ENCODE measurements at regions not wholly inside any gene's neighbourhood (a gene's known extent, or its start where the extent isn't known, plus 50 kb on each side); places are given as distances from the start of the nearest gene placed in this dataset.

- no peak for TF ChIP-seq CHD2 (IDR thresholded peaks at IDR 0.05; ENCODE audit: low read length, partially characterized antibody)
- no peak for TF ChIP-seq CTCF (IDR thresholded peaks at IDR 0.05)
- TF ChIP-seq MAFK (IDR thresholded peaks at IDR 0.05; ENCODE audit: partially characterized antibody), result no peak
- no peak for TF ChIP-seq POLR2A (IDR thresholded peaks at IDR 0.05; ENCODE audit: low read length)
- no peak for TF ChIP-seq HDAC2 (IDR thresholded peaks at IDR 0.05)
- TF ChIP-seq MAX (IDR thresholded peaks at IDR 0.05), result no peak
- TF ChIP-seq ZNF302 (CRISPR knock-in tag; IDR thresholded peaks at IDR 0.05), result no peak
- no peak for TF ChIP-seq REST (IDR thresholded peaks at IDR 0.05)
- no peak for TF ChIP-seq RAD21 (conservative IDR thresholded peaks at IDR 0.05 in 1 of 2, IDR thresholded peaks at IDR 0.05 in 1 of 2)
- no peak for TF ChIP-seq RFX5 (IDR thresholded peaks at IDR 0.05)
- TF ChIP-seq FOSB (CRISPR knock-in tag; IDR thresholded peaks at IDR 0.05), result no peak
- TF ChIP-seq MYC (IDR thresholded peaks at IDR 0.05; ENCODE audit: borderline replicate concordance, low read length), result no peak
- TF ChIP-seq PBX3 (IDR thresholded peaks at IDR 0.05), result no peak
Measured at GRCh38 chr14:104351849-104352492, 213.6 kb downstream of the KIF26A start.

Measured in A549 (cell line).